ENCODE measurements at regions not wholly inside any gene's neighbourhood (a gene's known extent, or its start where the extent isn't known, plus 50 kb on each side); places are given as distances from the start of the nearest gene placed in this dataset.

- TF ChIP-seq ZNF143 (CRISPR knock-in tag; IDR thresholded peaks at IDR 0.05) (no peak), NFRKB (IDR thresholded peaks at IDR 0.05) (no peak), SMARCC2 (IDR thresholded peaks at IDR 0.05) (no peak), MED1 (CRISPR knock-in tag; IDR thresholded peaks at IDR 0.05) (no peak), BRD4 (CRISPR knock-in tag; IDR thresholded peaks at IDR 0.05) (no peak), ZNF770 (CRISPR knock-in tag; IDR thresholded peaks at IDR 0.05) (no peak), PBX3 (CRISPR knock-in tag; IDR thresholded peaks at IDR 0.05; ENCODE audit: borderline replicate concordance) (no peak), NCOR1 (IDR thresholded peaks at IDR 0.05; ENCODE audit: borderline replicate concordance, low read length) (no peak)
- TF ChIP-seq, protein P1, sequence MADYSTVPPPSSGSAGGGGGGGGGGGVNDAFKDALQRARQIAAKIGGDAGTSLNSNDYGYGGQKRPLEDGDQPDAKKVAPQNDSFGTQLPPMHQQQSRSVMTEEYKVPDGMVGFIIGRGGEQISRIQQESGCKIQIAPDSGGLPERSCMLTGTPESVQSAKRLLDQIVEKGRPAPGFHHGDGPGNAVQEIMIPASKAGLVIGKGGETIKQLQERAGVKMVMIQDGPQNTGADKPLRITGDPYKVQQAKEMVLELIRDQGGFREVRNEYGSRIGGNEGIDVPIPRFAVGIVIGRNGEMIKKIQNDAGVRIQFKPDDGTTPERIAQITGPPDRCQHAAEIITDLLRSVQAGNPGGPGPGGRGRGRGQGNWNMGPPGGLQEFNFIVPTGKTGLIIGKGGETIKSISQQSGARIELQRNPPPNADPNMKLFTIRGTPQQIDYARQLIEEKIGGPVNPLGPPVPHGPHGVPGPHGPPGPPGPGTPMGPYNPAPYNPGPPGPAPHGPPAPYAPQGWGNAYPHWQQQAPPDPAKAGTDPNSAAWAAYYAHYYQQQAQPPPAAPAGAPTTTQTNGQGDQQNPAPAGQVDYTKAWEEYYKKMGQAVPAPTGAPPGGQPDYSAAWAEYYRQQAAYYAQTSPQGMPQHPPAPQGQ (CRISPR knock-in tag; IDR thresholded peaks at IDR 0.05; ENCODE audit: borderline replicate concordance), result no peak
- TF ChIP-seq, protein P2, sequence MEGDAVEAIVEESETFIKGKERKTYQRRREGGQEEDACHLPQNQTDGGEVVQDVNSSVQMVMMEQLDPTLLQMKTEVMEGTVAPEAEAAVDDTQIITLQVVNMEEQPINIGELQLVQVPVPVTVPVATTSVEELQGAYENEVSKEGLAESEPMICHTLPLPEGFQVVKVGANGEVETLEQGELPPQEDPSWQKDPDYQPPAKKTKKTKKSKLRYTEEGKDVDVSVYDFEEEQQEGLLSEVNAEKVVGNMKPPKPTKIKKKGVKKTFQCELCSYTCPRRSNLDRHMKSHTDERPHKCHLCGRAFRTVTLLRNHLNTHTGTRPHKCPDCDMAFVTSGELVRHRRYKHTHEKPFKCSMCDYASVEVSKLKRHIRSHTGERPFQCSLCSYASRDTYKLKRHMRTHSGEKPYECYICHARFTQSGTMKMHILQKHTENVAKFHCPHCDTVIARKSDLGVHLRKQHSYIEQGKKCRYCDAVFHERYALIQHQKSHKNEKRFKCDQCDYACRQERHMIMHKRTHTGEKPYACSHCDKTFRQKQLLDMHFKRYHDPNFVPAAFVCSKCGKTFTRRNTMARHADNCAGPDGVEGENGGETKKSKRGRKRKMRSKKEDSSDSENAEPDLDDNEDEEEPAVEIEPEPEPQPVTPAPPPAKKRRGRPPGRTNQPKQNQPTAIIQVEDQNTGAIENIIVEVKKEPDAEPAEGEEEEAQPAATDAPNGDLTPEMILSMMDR (CRISPR knock-in tag; IDR thresholded peaks at IDR 0.05), result no peak
These were observed 89.3 kb upstream of the LNX1 start for GRCh38 chr4:53680598-53680997.
